ENCODE measurements at regions not wholly inside any gene's neighbourhood (a gene's known extent, or its start where the extent isn't known, plus 50 kb on each side); places are given as distances from the start of the nearest gene placed in this dataset.

DNA sequence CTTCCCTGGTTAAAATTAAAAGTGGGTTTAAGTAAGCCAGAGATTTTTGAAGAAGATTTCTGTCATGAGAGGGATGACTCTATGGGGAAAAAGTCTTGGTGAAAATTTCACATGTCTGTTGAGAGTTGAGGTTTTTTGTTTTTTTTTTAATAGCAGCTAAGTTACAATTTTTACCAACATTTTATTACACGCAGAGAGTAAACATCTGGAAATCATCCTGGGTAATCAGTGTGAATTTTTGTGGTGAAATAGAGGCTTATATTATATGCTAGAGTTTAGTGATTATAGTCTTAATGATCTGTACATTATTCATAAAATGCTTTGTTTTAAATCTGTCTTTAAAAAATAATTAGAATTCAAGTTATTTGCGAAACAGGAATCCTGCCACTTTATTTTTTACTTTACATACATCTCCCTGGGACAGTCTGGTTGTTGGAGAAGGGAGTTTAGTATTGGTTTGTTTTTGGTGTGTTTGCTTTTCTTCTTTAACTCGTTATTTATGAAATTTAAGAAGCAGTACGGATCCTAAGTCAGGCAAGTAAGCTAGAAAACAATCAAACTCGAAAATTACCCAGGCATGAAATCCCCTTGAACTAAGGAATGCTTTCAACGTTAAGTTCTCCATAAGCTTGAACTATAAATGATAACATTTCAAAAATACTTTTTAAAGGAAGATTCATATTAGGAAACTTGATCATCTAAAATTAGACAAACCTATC lies 143.4 kb upstream of the TSC22D2 start:
- ATAC-seq: no peak

- no peak for ATAC-seq
These were observed 146.1 kb upstream of the TSC22D2 start for GRCh38 chr3:150261958-150262357.

DNA sequence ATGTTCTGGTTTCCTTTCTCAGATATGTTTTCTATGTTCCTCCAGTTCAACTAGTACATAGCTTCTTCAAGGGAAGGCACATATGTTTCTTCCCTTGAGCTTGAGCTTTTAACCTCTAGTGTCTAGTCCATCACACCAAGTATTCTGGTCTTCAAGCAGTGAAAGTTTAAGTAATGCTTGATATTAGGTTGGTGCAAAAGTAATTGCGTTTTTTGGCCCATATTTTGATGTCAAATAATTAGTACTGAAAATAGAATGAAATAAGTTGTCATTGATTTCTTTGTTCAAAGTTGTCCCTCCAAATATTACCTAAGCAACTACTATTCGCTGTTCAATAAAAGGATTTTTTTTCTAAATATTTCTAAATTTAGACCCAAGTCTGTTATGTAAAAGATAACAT lies 146.7 kb upstream of the TSC22D2 start:
- no peak for ATAC-seq

DNA sequence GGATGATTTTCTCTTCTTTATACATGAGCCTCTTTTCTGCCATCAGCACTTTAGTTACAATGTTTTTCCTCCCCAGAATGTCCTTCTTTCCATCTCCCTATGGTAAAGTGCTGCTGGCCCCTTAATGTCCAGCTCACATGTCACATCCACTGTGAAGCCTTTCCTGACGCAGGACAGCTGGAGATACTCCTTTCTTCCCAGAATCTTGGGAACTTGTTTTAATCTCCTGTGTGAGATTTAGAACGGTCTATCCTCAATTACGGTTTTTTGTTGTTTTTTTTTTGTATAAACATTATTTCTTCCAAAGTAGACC lies 147.7 kb upstream of the TSC22D2 start:
- no peak for ATAC-seq

GRCh38 chr3:150259526-150260397 lies 148.3 kb upstream of the TSC22D2 start:
- ATAC-seq: no peak

- no peak for ATAC-seq
These were observed 151.3 kb upstream of the TSC22D2 start for GRCh38 chr3:150256782-150257181.

- no peak for ATAC-seq
These were observed 151.8 kb upstream of the TSC22D2 start for GRCh38 chr3:150256318-150256717.

DNA sequence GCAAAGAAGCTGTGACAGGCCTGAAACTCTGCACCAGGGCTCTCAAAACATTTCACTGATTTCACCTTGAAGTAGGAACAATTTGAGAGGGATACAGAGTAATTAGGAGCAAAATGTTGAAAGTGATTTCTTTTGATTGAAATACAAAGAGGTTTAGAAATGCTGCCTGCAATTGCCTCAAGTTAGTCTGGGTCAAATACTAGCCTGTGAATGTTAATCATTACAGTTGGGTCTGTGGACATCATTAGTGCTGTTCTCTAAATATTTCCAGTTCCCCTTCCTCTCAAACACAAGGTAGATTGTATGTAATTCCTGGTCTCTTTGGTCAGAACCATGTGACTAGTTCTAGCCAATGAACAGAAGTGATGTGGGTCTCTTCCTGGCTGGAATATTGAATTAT lies 152.3 kb upstream of the TSC22D2 start:
- no peak for ATAC-seq

GRCh38 chr3:150255413-150255812 lies 152.7 kb upstream of the TSC22D2 start:
- ATAC-seq: no peak

- ATAC-seq: no peak
These were observed 153.8 kb upstream of the TSC22D2 start for GRCh38 chr3:150254309-150254708.

- ATAC-seq: no peak
These were observed 154.5 kb upstream of the TSC22D2 start for GRCh38 chr3:150253622-150254021.

- no peak for ATAC-seq
These were observed 155.6 kb upstream of the TSC22D2 start for GRCh38 chr3:150252462-150252861.

GRCh38 chr3:150251187-150252062 lies 156.7 kb upstream of the TSC22D2 start:
- ATAC-seq: no peak

DNA sequence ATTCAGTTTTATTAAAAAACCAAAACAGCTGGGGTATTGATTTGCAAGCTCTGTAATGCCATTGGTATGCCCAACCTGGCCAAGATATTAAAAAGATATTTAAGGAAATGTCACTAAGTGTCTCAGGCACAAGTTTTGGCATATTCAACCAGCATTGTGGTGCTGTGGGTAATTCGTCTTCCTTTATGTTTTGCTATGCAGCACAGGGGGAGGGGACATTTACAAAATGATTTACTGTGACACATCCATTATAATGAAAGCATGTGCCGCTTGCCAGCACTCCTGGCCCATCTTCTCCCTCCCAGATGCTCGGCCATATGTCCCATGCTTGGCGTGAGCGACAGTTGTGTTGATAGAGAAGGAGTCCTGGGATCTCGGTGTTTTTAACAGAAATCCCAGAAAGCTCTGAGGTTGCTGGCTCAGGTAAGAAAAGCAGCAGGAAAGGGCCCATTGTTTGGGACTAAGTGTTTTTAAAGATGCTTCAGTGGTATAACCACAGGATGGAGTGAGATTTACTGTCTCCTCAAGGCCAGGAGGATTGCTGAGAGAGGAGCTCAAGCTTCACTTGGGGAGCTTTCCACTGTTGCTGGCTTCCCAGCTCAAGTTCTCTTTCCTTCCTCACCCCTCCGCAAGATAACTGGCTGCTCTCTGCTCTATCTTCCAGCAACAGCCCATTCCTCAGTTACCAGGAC lies 158.2 kb upstream of the TSC22D2 start:
- no peak for ATAC-seq

DNA sequence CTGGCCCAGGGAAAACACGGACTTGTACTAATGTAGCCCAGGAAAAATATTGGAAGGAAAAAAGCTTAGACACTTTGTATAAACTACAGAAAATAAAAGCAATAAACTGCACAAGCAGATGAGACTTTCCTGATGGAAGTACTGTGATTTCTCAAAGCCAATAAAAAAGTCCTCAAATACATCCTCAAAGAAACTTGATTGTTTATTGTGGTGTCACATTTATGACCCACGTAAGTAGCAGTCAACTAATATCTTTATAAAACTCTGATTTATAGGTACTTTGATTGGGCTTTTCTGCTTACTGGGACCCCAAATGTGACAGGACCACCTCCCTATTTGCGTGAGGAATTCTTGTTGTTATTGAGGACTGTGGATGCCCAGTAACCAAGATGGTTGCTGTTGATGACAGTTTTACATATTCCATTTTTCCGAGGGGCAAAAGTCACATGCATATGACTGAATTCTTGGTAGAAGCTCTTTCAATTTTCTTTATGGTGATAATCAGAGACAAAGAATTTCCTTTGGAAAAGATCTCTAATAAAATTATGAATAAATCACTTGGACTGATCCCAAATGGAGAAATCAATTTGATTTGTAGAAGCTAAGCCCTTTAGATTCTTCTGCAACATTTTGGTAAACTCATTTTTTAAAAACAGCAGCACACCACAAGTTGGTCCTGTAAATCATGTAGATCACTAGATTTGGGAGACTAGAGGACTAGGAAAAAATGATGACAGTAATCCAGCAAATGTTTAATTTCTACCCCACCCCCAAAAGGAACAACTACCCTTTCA lies 159.0 kb upstream of the TSC22D2 start:
- ATAC-seq: no peak

DNA sequence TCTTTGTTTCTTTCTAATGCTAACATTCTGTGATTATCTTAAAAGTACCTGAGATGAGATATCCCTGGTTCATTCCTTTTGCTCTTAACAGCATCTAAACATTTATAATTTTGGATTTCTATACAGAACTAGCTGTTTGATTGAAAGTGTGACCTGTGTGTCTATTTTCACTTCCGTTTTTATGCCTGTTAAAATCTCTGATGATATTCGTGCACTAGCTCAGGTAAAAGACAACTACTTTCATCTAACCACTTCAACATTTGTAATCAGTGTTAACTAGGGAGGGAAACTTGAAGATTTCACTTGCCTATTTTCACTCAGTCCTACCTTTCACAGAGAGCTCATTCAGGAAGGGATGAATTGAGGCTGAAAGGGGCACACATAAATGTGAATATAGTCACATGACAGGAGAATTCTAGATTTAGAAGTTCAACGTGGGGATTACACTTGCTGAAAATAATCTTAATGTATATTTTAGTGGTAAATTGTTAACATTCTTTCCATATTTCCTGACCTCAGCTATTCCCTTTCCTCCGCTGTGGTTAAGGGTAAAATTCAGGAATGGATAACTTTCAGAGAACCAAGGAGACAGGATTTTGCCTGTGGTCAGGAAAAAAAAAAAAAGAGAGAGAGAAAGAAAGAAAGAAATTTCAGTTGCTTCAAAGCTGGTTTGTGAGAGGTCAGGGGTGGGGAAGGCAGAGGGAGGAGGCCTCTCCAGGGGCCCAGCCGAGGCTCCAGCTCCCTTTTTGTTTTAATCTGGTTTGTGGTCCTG lies 159.8 kb upstream of the TSC22D2 start:
- no peak for ATAC-seq

GRCh38 chr3:150247441-150247840 lies 160.7 kb upstream of the TSC22D2 start:
- no peak for ATAC-seq

DNA sequence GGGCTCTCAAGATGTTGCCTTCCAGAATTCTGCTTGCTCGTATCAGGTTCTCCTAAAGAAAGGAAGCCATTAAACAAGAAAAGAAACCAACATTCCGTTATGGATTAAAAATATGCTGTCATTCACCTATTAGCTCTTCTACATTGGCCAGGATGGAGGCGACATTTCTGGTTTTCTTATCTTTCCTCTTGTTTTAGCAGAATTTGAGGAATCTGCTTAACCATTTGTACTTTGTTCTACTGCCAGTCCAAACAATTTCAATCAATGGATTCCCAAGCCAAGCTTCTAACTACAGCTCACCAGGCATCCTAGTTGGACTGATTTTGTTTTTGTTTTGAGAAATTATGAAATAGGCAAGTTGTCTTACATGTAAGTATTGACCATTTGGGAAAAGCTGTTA lies 164.6 kb upstream of the TSC22D2 start:
- no peak for ATAC-seq

DNA sequence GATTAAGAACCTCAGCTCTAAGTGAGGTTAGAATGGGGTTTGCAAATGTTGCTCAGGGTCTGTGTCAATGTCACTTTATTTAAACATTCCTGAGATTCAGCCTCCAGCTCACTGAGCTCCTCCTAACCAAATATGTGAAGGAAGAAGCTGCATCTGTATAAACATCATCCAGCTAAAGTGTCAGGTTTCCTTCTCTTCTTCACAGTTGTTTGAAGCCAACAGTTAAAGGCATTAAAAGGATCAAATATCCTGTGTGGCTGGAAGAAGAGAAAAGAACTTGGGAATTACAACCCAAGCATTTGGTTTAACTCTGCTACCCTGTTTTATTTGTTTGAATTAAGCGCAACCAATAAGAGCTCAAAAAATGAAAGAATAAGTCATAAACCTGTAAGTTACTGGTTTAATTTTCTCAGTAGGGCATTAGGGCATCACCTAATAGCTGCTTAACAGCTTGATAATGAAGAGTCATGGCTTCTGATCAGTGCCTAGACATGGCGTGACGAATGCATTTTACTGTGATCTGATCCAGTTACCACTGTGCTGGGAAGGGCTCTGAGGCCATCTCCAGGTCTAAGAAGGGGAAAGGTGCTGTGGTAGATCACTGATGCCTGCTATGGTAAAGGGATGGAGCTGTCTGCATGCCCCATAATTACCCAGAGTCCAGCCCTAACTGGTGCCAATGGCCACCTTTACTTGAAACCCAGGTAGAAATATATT lies 165.7 kb upstream of the TSC22D2 start:
- no peak for ATAC-seq

DNA sequence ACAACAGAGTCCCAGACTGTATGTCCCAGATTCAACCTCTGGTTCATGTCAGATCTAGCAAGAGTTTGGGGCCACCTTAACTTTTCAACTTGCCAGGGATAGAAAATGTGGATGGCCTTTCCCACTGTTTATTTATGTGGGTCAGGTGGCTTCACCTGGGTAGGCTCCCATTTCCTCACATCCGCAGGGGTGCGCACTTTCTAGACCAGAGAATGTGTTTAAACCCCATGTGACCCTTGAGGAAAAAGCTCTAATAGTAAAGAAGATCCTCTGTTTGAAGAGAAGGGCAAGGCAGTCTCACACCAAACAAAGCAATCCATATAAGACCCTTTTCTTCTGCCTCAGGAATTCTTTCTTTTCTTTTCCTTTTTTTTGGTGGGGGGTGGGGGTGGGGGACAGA lies 167.2 kb upstream of the TSC22D2 start:
- no peak for ATAC-seq

All from activated CD4-positive, CD25-positive, alpha-beta regulatory T cell treated with anti-CD3 and anti-CD28 coated beads, Interleukin-2, amount 50 U/mL, for 24 hours (primary cell).